SK-N-SH (cell line): ENCODE measurements at regions not wholly inside any gene's neighbourhood (a gene's known extent, or its start where the extent isn't known, plus 50 kb on each side); places are given as distances from the start of the nearest gene placed in this dataset.

Experiments used
- EZH2phosphoT487 ChIP-seq: fragments of 200-600 bp; sonication (generic); IDR thresholded peaks from 2 replicates; pipeline ENCODE4 v1.6.1; 2017; ENCODE audit warnings: low read depth, mixed run types, mild to moderate bottlenecking, antibody characterized with exemption, moderate library complexity, borderline replicate concordance
- NRF1 ChIP-seq: IDR thresholded peaks from 2 replicates; pipeline ENCODE4 v1.6.1; 2012; ENCODE audit warnings: low read depth, mild to moderate bottlenecking, low read length
- RXRA ChIP-seq: IDR thresholded peaks from 2 replicates; pipeline ENCODE4 v1.4.0; 2012; ENCODE audit warnings: low read depth, mild to moderate bottlenecking, borderline replicate concordance
- TF ChIP-seq, protein P1 (sequence below): fragments of 200-600 bp; sonication (generic); IDR thresholded peaks from 2 replicates; pipeline ENCODE4 v1.6.1; 2017; ENCODE audit warnings: antibody characterized with exemption, mild to moderate bottlenecking, moderate library complexity
- TF ChIP-seq, protein P2 (sequence below): fragments of 150-350 bp; IDR thresholded peaks from 2 replicates; pipeline ENCODE4 v1.6.1; 2017; ENCODE audit warnings: antibody characterized with exemption, low read length, low read depth, borderline replicate concordance

DNA sequence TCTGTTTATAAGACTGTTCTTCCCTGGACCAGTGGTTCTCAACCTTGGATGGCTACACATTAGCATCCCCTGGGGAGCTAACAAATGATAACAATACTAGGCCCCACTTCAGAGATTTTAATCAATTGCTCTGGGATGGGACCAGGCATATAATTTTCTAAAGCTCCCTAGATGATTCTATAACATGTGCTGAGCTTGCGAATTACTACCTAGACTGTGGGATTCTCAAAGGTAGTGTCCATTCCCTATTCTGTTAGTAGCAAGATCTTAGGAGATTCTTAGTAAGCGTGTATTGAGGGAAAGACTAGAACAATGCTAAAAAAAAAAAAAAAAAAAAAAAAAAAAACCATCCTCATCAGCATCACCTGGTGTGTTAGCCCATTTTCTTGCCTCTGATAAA lies 412.0 kb upstream of the CDH5 start:
- TF ChIP-seq, protein P1, sequence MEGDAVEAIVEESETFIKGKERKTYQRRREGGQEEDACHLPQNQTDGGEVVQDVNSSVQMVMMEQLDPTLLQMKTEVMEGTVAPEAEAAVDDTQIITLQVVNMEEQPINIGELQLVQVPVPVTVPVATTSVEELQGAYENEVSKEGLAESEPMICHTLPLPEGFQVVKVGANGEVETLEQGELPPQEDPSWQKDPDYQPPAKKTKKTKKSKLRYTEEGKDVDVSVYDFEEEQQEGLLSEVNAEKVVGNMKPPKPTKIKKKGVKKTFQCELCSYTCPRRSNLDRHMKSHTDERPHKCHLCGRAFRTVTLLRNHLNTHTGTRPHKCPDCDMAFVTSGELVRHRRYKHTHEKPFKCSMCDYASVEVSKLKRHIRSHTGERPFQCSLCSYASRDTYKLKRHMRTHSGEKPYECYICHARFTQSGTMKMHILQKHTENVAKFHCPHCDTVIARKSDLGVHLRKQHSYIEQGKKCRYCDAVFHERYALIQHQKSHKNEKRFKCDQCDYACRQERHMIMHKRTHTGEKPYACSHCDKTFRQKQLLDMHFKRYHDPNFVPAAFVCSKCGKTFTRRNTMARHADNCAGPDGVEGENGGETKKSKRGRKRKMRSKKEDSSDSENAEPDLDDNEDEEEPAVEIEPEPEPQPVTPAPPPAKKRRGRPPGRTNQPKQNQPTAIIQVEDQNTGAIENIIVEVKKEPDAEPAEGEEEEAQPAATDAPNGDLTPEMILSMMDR: no peak
- no peak for TF ChIP-seq NRF1
- TF ChIP-seq EZH2phosphoT487: no peak
- TF ChIP-seq, protein P2, sequence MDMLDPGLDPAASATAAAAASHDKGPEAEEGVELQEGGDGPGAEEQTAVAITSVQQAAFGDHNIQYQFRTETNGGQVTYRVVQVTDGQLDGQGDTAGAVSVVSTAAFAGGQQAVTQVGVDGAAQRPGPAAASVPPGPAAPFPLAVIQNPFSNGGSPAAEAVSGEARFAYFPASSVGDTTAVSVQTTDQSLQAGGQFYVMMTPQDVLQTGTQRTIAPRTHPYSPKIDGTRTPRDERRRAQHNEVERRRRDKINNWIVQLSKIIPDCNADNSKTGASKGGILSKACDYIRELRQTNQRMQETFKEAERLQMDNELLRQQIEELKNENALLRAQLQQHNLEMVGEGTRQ: no peak
- TF ChIP-seq RXRA: no peak
